K562 (cell line): ENCODE measurements at regions not wholly inside any gene's neighbourhood (a gene's known extent, or its start where the extent isn't known, plus 50 kb on each side); places are given as distances from the start of the nearest gene placed in this dataset.

Experiments used
- ATAC-seq: fragments of 200-7000 bp; cut with Tn5 transposase; 3 replicates; pipeline ENCODE4 v1.9.1; 2020; ENCODE audit warnings: moderate library complexity
- BruUV-seq: library from RNA; stranded (reverse); fragments of 400-500 nt; replicated peaks from 2 replicates; lab custom pipeline; 2021; lab: Mats Ljungman, UMichigan
- CTCF ChIA-PET: fragments of 300-600 bp; formaldehyde crosslinking; extraction: SDS; loops from one replicate; lab custom pipeline; 2021; ENCODE audit warnings: low intra/inter-chr PET ratio; lab: Yijun Ruan, JAX
- POLR2A ChIA-PET: fragments of 300-600, 350-650 bp; sonication (Branson Sonifier 250); formaldehyde crosslinking; extraction: SDS; loops from one replicate; lab custom pipeline; 2021; ENCODE audit warnings: antibody characterized with exemption, inconsistent platforms; lab: Yijun Ruan, JAX
- DNase-seq, 4 experiments: peaks; one replicate each; pipeline versions ENCODE4 v3.0.0 to v3.0.0-alpha.2; 2011 to 2018; ENCODE audit warnings: low spot score in 3 of 4, mixed read lengths in 3 of 4; ENCODE audit errors: extremely low read depth in 1 of 4
- FAIRE-seq: peaks from 2 replicates; lab custom pipeline; 2011; peaks lifted over from hg19 to GRCh38; lab: Jason Lieb, UNC
- H2AFZ ChIP-seq: 2 replicates; pipeline ENCODE4 v1.6.0; 2011; ENCODE audit warnings: low read depth, low read length, control low read depth, inconsistent platforms
- H3K27ac ChIP-seq: fragments of 200-600 bp; 3 replicates; pipeline ENCODE4 v1.8.0; 2011; ENCODE audit warnings: low read depth, mild to moderate bottlenecking, control low read depth, inconsistent platforms, low read length, moderate library complexity, mixed read lengths; ENCODE audit errors: extremely low read depth
- H3K27me3 ChIP-seq, 2 experiments: fragments of 300-600 bp in 1 of 2; 2 replicates in 1 of 2; 3 replicates in 1 of 2; pipeline versions ENCODE4 v1.6.0 to v1.8.0; 2011; ENCODE audit warnings: inconsistent platforms in 2 of 2, low read length in 2 of 2, mild to moderate bottlenecking in 1 of 2, mixed read lengths in 1 of 2, moderate library complexity in 1 of 2; ENCODE audit not compliant: control insufficient read depth in 2 of 2, insufficient read depth in 2 of 2
- H3K36me3 ChIP-seq: fragments of 300-600 bp; 3 replicates; pipeline ENCODE4 v1.8.0; 2011; ENCODE audit warnings: mild to moderate bottlenecking, low read length, inconsistent platforms; ENCODE audit not compliant: control insufficient read depth, insufficient read depth
- H3K4me1 ChIP-seq, 2 experiments: fragments of 200-600 bp in 1 of 2; replicated peaks in 1 of 2; 2 replicates in 1 of 2; 3 replicates in 1 of 2; pipeline versions ENCODE4 v1.5.1 to v1.8.0; 2011; ENCODE audit warnings: inconsistent platforms in 2 of 2, low read length in 2 of 2, mild to moderate bottlenecking in 1 of 2, mixed read lengths in 1 of 2, moderate library complexity in 1 of 2; ENCODE audit not compliant: control insufficient read depth in 2 of 2, insufficient read depth in 2 of 2
- H3K4me2 ChIP-seq: 2 replicates; pipeline ENCODE4 v1.6.1; 2011; ENCODE audit warnings: low read length, control low read depth, inconsistent platforms, mixed read lengths; ENCODE audit not compliant: insufficient read depth
- H3K4me3 ChIP-seq: fragments of 200-600 bp; sonication (generic), shearing (Covaris generic); 2 replicates; pipeline ENCODE4 v1.5.1; 2016; ENCODE audit warnings: control low read depth, inconsistent platforms
- H3K79me2 ChIP-seq: fragments of 200-600 bp; 3 replicates; pipeline ENCODE4 v1.8.0; 2011; ENCODE audit warnings: low read length, inconsistent platforms; ENCODE audit not compliant: control insufficient read depth, insufficient read depth
- H3K9ac ChIP-seq, 2 experiments: 2 replicates each; pipeline versions ENCODE4 v1.6.0 to v1.6.1; 2011; ENCODE audit warnings: low read depth in 2 of 2, low read length in 2 of 2, control low read depth in 1 of 2, inconsistent platforms in 1 of 2, mild to moderate bottlenecking in 1 of 2, mixed read lengths in 1 of 2; ENCODE audit not compliant: insufficient read depth in 1 of 2
- H3K9me1 ChIP-seq: one replicate; pipeline ENCODE4 v1.6.0; 2011; ENCODE audit warnings: inconsistent platforms, mild to moderate bottlenecking, low read length, moderate library complexity; ENCODE audit not compliant: control insufficient read depth, insufficient read depth
- H3K9me3 ChIP-seq: replicated peaks from 2 replicates; pipeline ENCODE4 v1.5.1; 2011; ENCODE audit warnings: low read depth, low read length, inconsistent platforms; ENCODE audit not compliant: control insufficient read depth, insufficient read depth
- H4K20me1 ChIP-seq: replicated peaks from 2 replicates; pipeline ENCODE4 v1.6.1; 2011; ENCODE audit warnings: low read length, inconsistent platforms, mixed read lengths; ENCODE audit not compliant: control insufficient read depth, insufficient read depth
- CBX3 ChIP-seq, 2 experiments: IDR thresholded peaks; 1 replicate in 1 of 2; 2 replicates in 1 of 2; pipeline ENCODE4 v1.6.1; 2012; ENCODE audit warnings: inconsistent platforms in 2 of 2, low read length in 2 of 2, borderline replicate concordance in 1 of 2, control low read depth in 1 of 2
- DMBX1 ChIP-seq: fragments of 250-450 bp; sonication (Bioruptor Pico); IDR thresholded peaks from 2 replicates; pipeline ENCODE4 v1.8.0; 2022; ENCODE audit warnings: inconsistent platforms, mild to moderate bottlenecking, moderate library complexity, borderline replicate concordance
- MXD1 ChIP-seq: fragments of 250-450 bp; sonication (Bioruptor Pico); IDR thresholded peaks from 2 replicates; pipeline ENCODE4 v1.8.0; 2021; ENCODE audit warnings: borderline replicate concordance, mild to moderate bottlenecking, moderate library complexity; ENCODE audit not compliant: poor library complexity, severe bottlenecking
- POLR2B ChIP-seq: fragments of 450-650 bp; IDR thresholded peaks from 2 replicates; pipeline ENCODE4 v1.6.1; 2018; ENCODE audit warnings: low read depth; ENCODE audit not compliant: partially characterized antibody
- RAD21 ChIP-seq, 2 experiments: fragments of 250-450 bp in 1 of 2; fragments of 450-650 bp in 1 of 2; sonication (Bioruptor Pico) in 1 of 2; formaldehyde crosslinking in 1 of 2; IDR thresholded peaks in 1 of 2; conservative IDR thresholded peaks in 1 of 2; 2 replicates each; pipeline versions ENCODE4 v1.4.0 to v1.8.0; 2020 to 2022; ENCODE audit warnings: mild to moderate bottlenecking in 2 of 2, moderate library complexity in 1 of 2
- SIN3B ChIP-seq: fragments of 450-650 bp; IDR thresholded peaks from 2 replicates; pipeline ENCODE4 v1.6.1; 2017; ENCODE audit warnings: low read depth, mild to moderate bottlenecking, moderate library complexity
- SMARCE1 ChIP-seq: fragments of 450-650 bp; IDR thresholded peaks from 2 replicates; pipeline ENCODE4 v1.7.1; 2016; ENCODE audit warnings: mild to moderate bottlenecking
- TCF3 ChIP-seq: sonication (generic); formaldehyde crosslinking; IDR thresholded peaks from 2 replicates; pipeline ENCODE4 v1.4.0; 2020; ENCODE audit warnings: mild to moderate bottlenecking, missing genetic modification reagents
- THAP12 ChIP-seq: fragments of 250-450 bp; sonication (Bioruptor Pico); IDR thresholded peaks from 2 replicates; pipeline ENCODE4 v1.9.0; 2021; ENCODE audit warnings: mild to moderate bottlenecking, inconsistent platforms
- TOE1 ChIP-seq, 2 experiments: fragments of 450-650 bp in 1 of 2; sonication (generic) in 1 of 2; formaldehyde crosslinking in 1 of 2; IDR thresholded peaks; 2 replicates each; pipeline versions ENCODE4 v1.7.1 to v1.8.0; 2016 to 2022; ENCODE audit warnings: borderline replicate concordance in 2 of 2, mild to moderate bottlenecking in 2 of 2, antibody characterized with exemption in 1 of 2, inconsistent platforms in 1 of 2, low read depth in 1 of 2, missing genetic modification reagents in 1 of 2, moderate library complexity in 1 of 2
- TRIM24 ChIP-seq, 2 experiments: fragments of 450-650 bp; IDR thresholded peaks; 2 replicates each; pipeline ENCODE4 v1.6.1; 2016
- ZNF212 ChIP-seq: fragments of 450-650 bp; formaldehyde crosslinking; IDR thresholded peaks from 2 replicates; pipeline ENCODE4 v1.4.0; 2020; ENCODE audit warnings: mild to moderate bottlenecking
- ZNF347 ChIP-seq: fragments of 450-650 bp; formaldehyde crosslinking; IDR thresholded peaks from 2 replicates; pipeline ENCODE4 v1.4.0; 2020; ENCODE audit warnings: low read depth, mild to moderate bottlenecking, moderate library complexity
- ZNF717 ChIP-seq: fragments of 250-450 bp; sonication (Bioruptor Pico); IDR thresholded peaks from 2 replicates; pipeline ENCODE4 v1.5.0; 2021
- ZNF764 ChIP-seq: fragments of 250-450 bp; sonication (Bioruptor Pico); IDR thresholded peaks from 2 replicates; pipeline ENCODE4 v1.4.0; 2020; ENCODE audit warnings: low read depth, mild to moderate bottlenecking, moderate library complexity
- WGBS: fragments of 100-300 bp; shearing (Covaris generic); methylation state at CpG from one replicate; pipeline ENCODE4 v1.1.6; 2016; ENCODE audit warnings: low coverage, mixed read lengths; ENCODE audit not compliant: insufficient coverage; ENCODE audit errors: missing lambda C conversion rate; 5-methylcytosine and 5-hydroxymethylcytosine counted together
- in situ Hi-C: fragments of 300-500 bp; cut with MboI; formaldehyde crosslinking; loops from 4 replicates; pipeline ENCODE4 v1.15.0; 2018; ENCODE audit warnings: inconsistent platforms, mixed read lengths
- intact Hi-C: fragments of 100-400 bp; cut with micrococcal nuclease; formaldehyde crosslinking; loops from 2 replicates; pipeline ENCODE4 v1.14.2; 2022

GRCh38 chr4:117001077-117001476 is 84.3 kb downstream of the TRAM1L1 start (continued):
- TF ChIP-seq SMARCE1 (no peak), ZNF764 (CRISPR knock-in tag) (no peak), RAD21 (CRISPR knock-in tag; conservative IDR thresholded peaks at IDR 0.05 in 1 of 2, IDR thresholded peaks at IDR 0.05 in 1 of 2) (no peak), CBX3 (IDR thresholded peaks at IDR 0.05; ENCODE audit: borderline replicate concordance in 1 of 2, low read length in 2 of 2) (no peak), TCF3 (CRISPR knock-in tag) (no peak)

- no peaks in the 10 kb centered on the region for H3K9me3 ChIP-seq
- FAIRE-seq, result no peak
- 1% methylated on average over 5 of the region's 5 CpGs for WGBS
- TF ChIP-seq POLR2B, result no peak
- TF ChIP-seq TRIM24 (IDR thresholded peaks at IDR 0.05), result no peak
- TF ChIP-seq THAP12 (CRISPR knock-in tag), result no peak
- no peak for TF ChIP-seq ZNF212
- no peak for TF ChIP-seq ZNF347 (CRISPR knock-in tag)
- TF ChIP-seq DMBX1 (CRISPR knock-in tag), result no peak
- no peak for TF ChIP-seq TOE1 (IDR thresholded peaks at IDR 0.05; ENCODE audit: borderline replicate concordance)
- TF ChIP-seq TOE1 (CRISPR knock-in tag; IDR thresholded peaks at IDR 0.05; ENCODE audit: borderline replicate concordance, low read depth), result no peak
- no peak for TF ChIP-seq ZNF717 (CRISPR knock-in tag)
- TF ChIP-seq MXD1, result no peak
- TF ChIP-seq SIN3B, result no peak
These were observed 102.7 kb downstream of the TRAM1L1 start for GRCh38 chr4:116982656-116983055.

More at GRCh38 chr4:116982656-116983055, 102.7 kb downstream of the TRAM1L1 start:
- CTCF ChIA-PET, result no interaction called here
- H2AFZ ChIP-seq, result no peak overlapping the region
- DNase-seq (no peak), ATAC-seq (no peak)
- intact Hi-C loops (no loop called here), in situ Hi-C loops (no loop called here)
- no peaks in the 10 kb centered on the region for H3K9me1 ChIP-seq
- H3K4me2 ChIP-seq, result no peak overlapping the region
- POLR2A ChIA-PET, result no interaction called here
- H3K79me2 ChIP-seq, result no peaks in the 10 kb centered on the region
- no peaks in the 10 kb centered on the region for H3K27me3 ChIP-seq
- BruUV-seq, result no TSS peak
- no peaks in the 10 kb centered on the region for H4K20me1 ChIP-seq
- H3K27ac ChIP-seq, result no peak overlapping the region
- H3K4me1 ChIP-seq, result no peaks in the 10 kb centered on the region
- H3K9ac ChIP-seq, result no peak overlapping the region
- no peaks in the 10 kb centered on the region for H3K36me3 ChIP-seq
- H3K4me3 ChIP-seq, result no peak overlapping the region
